ENCODE measurements at regions not wholly inside any gene's neighbourhood (a gene's known extent, or its start where the extent isn't known, plus 50 kb on each side); places are given as distances from the start of the nearest gene placed in this dataset.
A peak's percentile ranks its signal among the peaks of the same experiment; 100 is the strongest.

GRCh38 chr7:52260046-52260665 is 775.3 kb upstream of the POM121L12 start:
- Histone ChIP-seq H3K9me3 (ENCODE audit: control insufficient read depth, low read length) (no peaks in the 10 kb centered on the region), H3K27me3 (ENCODE audit: control insufficient read depth, insufficient read depth) (no peaks in the 10 kb centered on the region), H3K4me1 (ENCODE audit: control insufficient read depth, insufficient read depth, low read length) (peaks cover 4% of the 10 kb centered on the region), H3K27ac (ENCODE audit: low read length) (no peak overlapping the region), H3K4me3 (ENCODE audit: low read length) (no peak overlapping the region)
- 81% methylated on average over 6 of the region's 6 CpGs for WGBS
- intact Hi-C loops (cut with DNase I) = no loop called here
- DNase-seq (no peak), ATAC-seq (no peak)

GRCh38 chr7:52257890-52258289 is 777.5 kb upstream of the POM121L12 start:
- 31% methylated on average over 2 of the region's 2 CpGs for WGBS
- Histone ChIP-seq H3K4me3 (ENCODE audit: low read length) (no peak overlapping the region), H3K4me1 (ENCODE audit: control insufficient read depth, insufficient read depth, low read length) (peaks cover 4% of the 10 kb centered on the region), H3K9me3 (ENCODE audit: control insufficient read depth, low read length) (no peaks in the 10 kb centered on the region), H3K27ac (ENCODE audit: low read length) (no peak overlapping the region), H3K27me3 (ENCODE audit: control insufficient read depth, insufficient read depth) (no peaks in the 10 kb centered on the region)
- ATAC-seq (peak; percentile 67 to 77), DNase-seq (peak in 1 of 3 donors; percentile 34)
- intact Hi-C loops (cut with DNase I) = no loop called here

GRCh38 chr7:52254396-52255010 is 780.9 kb upstream of the POM121L12 start:
- Histone ChIP-seq H3K27ac (ENCODE audit: low read length) (no peak overlapping the region), H3K4me1 (ENCODE audit: control insufficient read depth, insufficient read depth, low read length) (peaks cover 4% of the 10 kb centered on the region), H3K9me3 (ENCODE audit: control insufficient read depth, low read length) (no peaks in the 10 kb centered on the region), H3K4me3 (ENCODE audit: low read length) (no peak overlapping the region), H3K27me3 (ENCODE audit: control insufficient read depth, insufficient read depth) (no peaks in the 10 kb centered on the region)
- DNase-seq (no peak), ATAC-seq (no peak)
- 64% methylated on average over 4 of the region's 4 CpGs for WGBS
- intact Hi-C loops (cut with DNase I) = no loop called here

GRCh38 chr7:52253953-52254352 is 781.5 kb upstream of the POM121L12 start:
- 69% methylated on average over 5 of the region's 5 CpGs for WGBS
- Histone ChIP-seq H3K27me3 (ENCODE audit: control insufficient read depth, insufficient read depth) (no peaks in the 10 kb centered on the region), H3K27ac (ENCODE audit: low read length) (no peak overlapping the region), H3K4me3 (ENCODE audit: low read length) (no peak overlapping the region), H3K9me3 (ENCODE audit: control insufficient read depth, low read length) (no peaks in the 10 kb centered on the region), H3K4me1 (ENCODE audit: control insufficient read depth, insufficient read depth, low read length) (peaks cover 4% of the 10 kb centered on the region)
- DNase-seq = no peak
- intact Hi-C loops (cut with DNase I) = no loop called here
- no peak for ATAC-seq

- no peaks in the 10 kb centered on the region for H3K9me3 ChIP-seq (ENCODE audit: control insufficient read depth, low read length)
- WGBS = 44% methylated on average over 6 of the region's 6 CpGs
- no peaks in the 10 kb centered on the region for H3K27me3 ChIP-seq (ENCODE audit: control insufficient read depth, insufficient read depth)
- ATAC-seq (no peak), DNase-seq (no peak)
- H3K4me3 ChIP-seq (ENCODE audit: low read length) = no peak overlapping the region
- intact Hi-C loops (cut with DNase I) = no loop called here
- no peak overlapping the region for H3K27ac ChIP-seq (ENCODE audit: low read length)
- no peaks in the 10 kb centered on the region for H3K4me1 ChIP-seq (ENCODE audit: control insufficient read depth, insufficient read depth, low read length)
Observed at GRCh38 chr7:52249741-52250140, 785.7 kb upstream of the POM121L12 start.

GRCh38 chr7:52247518-52247917 is 787.9 kb upstream of the POM121L12 start:
- 88% methylated on average over 4 of the region's 4 CpGs for WGBS
- Histone ChIP-seq H3K27me3 (ENCODE audit: control insufficient read depth, insufficient read depth) (no peaks in the 10 kb centered on the region), H3K27ac (ENCODE audit: low read length) (no peak overlapping the region)

GRCh38 chr7:52243685-52244084 is 791.7 kb upstream of the POM121L12 start:
- DNase-seq (no peak), ATAC-seq (no peak)
- WGBS = 86% methylated on average over 3 of the region's 3 CpGs
- H3K4me1 ChIP-seq (ENCODE audit: control insufficient read depth, insufficient read depth, low read length) = no peaks in the 10 kb centered on the region
- H3K4me3 ChIP-seq (ENCODE audit: low read length) = no peak overlapping the region
- H3K9me3 ChIP-seq (ENCODE audit: control insufficient read depth, low read length) = no peaks in the 10 kb centered on the region
- no peaks in the 10 kb centered on the region for H3K27me3 ChIP-seq (ENCODE audit: control insufficient read depth, insufficient read depth)
- H3K27ac ChIP-seq (ENCODE audit: low read length) = no peak overlapping the region
- intact Hi-C loops (cut with DNase I) = no loop called here

More at GRCh38 chr7:52247518-52247917, 787.9 kb upstream of the POM121L12 start:
- H3K4me3 ChIP-seq (ENCODE audit: low read length) = no peak overlapping the region
- intact Hi-C loops (cut with DNase I) = no loop called here
- no peaks in the 10 kb centered on the region for H3K9me3 ChIP-seq (ENCODE audit: control insufficient read depth, low read length)
- DNase-seq = no peak
- ATAC-seq = no peak
- H3K4me1 ChIP-seq (ENCODE audit: control insufficient read depth, insufficient read depth, low read length) = no peaks in the 10 kb centered on the region

- ATAC-seq (no peak), DNase-seq (no peak)
- Histone ChIP-seq H3K4me3 (ENCODE audit: low read length) (no peak overlapping the region), H3K9me3 (ENCODE audit: control insufficient read depth, low read length) (peaks cover 2% of the 10 kb centered on the region), H3K4me1 (ENCODE audit: control insufficient read depth, insufficient read depth, low read length) (no peaks in the 10 kb centered on the region), H3K27ac (ENCODE audit: low read length) (no peak overlapping the region), H3K27me3 (ENCODE audit: control insufficient read depth, insufficient read depth) (no peaks in the 10 kb centered on the region)
- intact Hi-C loops (cut with DNase I) = no loop called here
- WGBS = 49% methylated on average over 2 of the region's 2 CpGs
Observed at GRCh38 chr7:52233248-52233647, 802.2 kb upstream of the POM121L12 start.

- ATAC-seq = no peak
Observed at GRCh38 chr7:52211930-52212329, 823.5 kb upstream of the POM121L12 start.

GRCh38 chr7:52209614-52210013 is 825.8 kb upstream of the POM121L12 start:
- H3K4me1 ChIP-seq (ENCODE audit: control insufficient read depth, insufficient read depth, low read length) = no peaks in the 10 kb centered on the region
- intact Hi-C loops (cut with DNase I) = no loop called here
- H3K27me3 ChIP-seq (ENCODE audit: control insufficient read depth, insufficient read depth) = no peaks in the 10 kb centered on the region
- peak in 1 of 2 donors; percentile 64 for ATAC-seq
- no peak for DNase-seq
- H3K4me3 ChIP-seq (ENCODE audit: low read length) = no peak overlapping the region
- 21% methylated on average over 2 of the region's 2 CpGs for WGBS
- no peak overlapping the region for H3K27ac ChIP-seq (ENCODE audit: low read length)
- no peaks in the 10 kb centered on the region for H3K9me3 ChIP-seq (ENCODE audit: control insufficient read depth, low read length)

More at GRCh38 chr7:52211930-52212329, 823.5 kb upstream of the POM121L12 start:
- 69% methylated on average over 3 of the region's 3 CpGs for WGBS
- H3K4me1 ChIP-seq (ENCODE audit: control insufficient read depth, insufficient read depth, low read length) = no peaks in the 10 kb centered on the region
- H3K27me3 ChIP-seq (ENCODE audit: control insufficient read depth, insufficient read depth) = no peaks in the 10 kb centered on the region
- H3K4me3 ChIP-seq (ENCODE audit: low read length) = no peak overlapping the region
- H3K9me3 ChIP-seq (ENCODE audit: control insufficient read depth, low read length) = no peaks in the 10 kb centered on the region
- intact Hi-C loops (cut with DNase I) = no loop called here
- H3K27ac ChIP-seq (ENCODE audit: low read length) = no peak overlapping the region
- no peak for DNase-seq

- H3K9me3 ChIP-seq (ENCODE audit: control insufficient read depth, low read length) = no peaks in the 10 kb centered on the region
- ATAC-seq = peak in 1 of 2 donors; percentile 64
Observed at GRCh38 chr7:52197221-52197620, 838.2 kb upstream of the POM121L12 start.

More at GRCh38 chr7:52197221-52197620, 838.2 kb upstream of the POM121L12 start:
- no peak for DNase-seq
- Histone ChIP-seq H3K4me1 (ENCODE audit: control insufficient read depth, insufficient read depth, low read length) (no peaks in the 10 kb centered on the region), H3K27ac (ENCODE audit: low read length) (no peak overlapping the region), H3K4me3 (ENCODE audit: low read length) (no peak overlapping the region), H3K27me3 (ENCODE audit: control insufficient read depth, insufficient read depth) (no peaks in the 10 kb centered on the region)
- WGBS = 21% methylated on average over 1 of the region's 1 CpG
- intact Hi-C loops (cut with DNase I) = no loop called here
